Central memory CD8-positive, alpha-beta T cell (primary cell): ENCODE measurements at regions not wholly inside any gene's neighbourhood (a gene's known extent, or its start where the extent isn't known, plus 50 kb on each side); places are given as distances from the start of the nearest gene placed in this dataset.

Source experiments
- ATAC-seq: fragments of 150-1000 bp; cut with Tn5 transposase; replicated peaks from 2 replicates; pipeline ENCODE4 v1.10.0; 2022; ENCODE audit warnings: mild to moderate bottlenecking, moderate FRiP score, moderate number of reproducible peaks; ENCODE audit not compliant: poor library complexity, severe bottlenecking; ENCODE audit errors: extremely low read depth
- DNase-seq, 2 donors: peaks; one replicate each; pipeline ENCODE4 v3.0.0; 2021; ENCODE audit warnings: low spot score in 2 of 2
- H3K27ac Mint-ChIP-seq: one replicate; pipeline ENCODE4 v1.8.0; 2022; ENCODE audit warnings: low read depth, mild to moderate bottlenecking, moderate library complexity, mixed read lengths
- H3K27me3 Mint-ChIP-seq: one replicate; pipeline ENCODE4 v1.8.0; 2022; ENCODE audit warnings: mixed read lengths
- H3K36me3 Mint-ChIP-seq: one replicate; pipeline ENCODE4 v1.8.0; 2022; ENCODE audit warnings: mild to moderate bottlenecking, moderate library complexity, mixed read lengths; ENCODE audit not compliant: insufficient read depth
- H3K4me1 Mint-ChIP-seq: one replicate; pipeline ENCODE4 v1.8.0; 2022; ENCODE audit warnings: mixed read lengths
- H3K4me3 Mint-ChIP-seq: one replicate; pipeline ENCODE4 v1.8.0; 2022; ENCODE audit warnings: mild to moderate bottlenecking, moderate library complexity, mixed read lengths
- H3K9me3 Mint-ChIP-seq: one replicate; pipeline ENCODE4 v1.8.0; 2022; ENCODE audit warnings: mixed read lengths

- DNase-seq (no peak), ATAC-seq (no peak)
- Mint-ChIP-seq H3K27me3 (peaks cover 67% of the 10 kb centered on the region), H3K36me3 (no peaks in the 10 kb centered on the region), H3K4me1 (no peaks in the 10 kb centered on the region), H3K4me3 (no peak overlapping the region), H3K9me3 (no peaks in the 10 kb centered on the region), H3K27ac (no peak overlapping the region)
These were observed 158.5 kb upstream of the PBDC1 start for GRCh38 chrX:76014321-76014720.

GRCh38 chrX:76026292-76026691 lies 146.6 kb upstream of the PBDC1 start:
- H3K27ac Mint-ChIP-seq = no peak overlapping the region
- DNase-seq (no peak), ATAC-seq (no peak)
- no peaks in the 10 kb centered on the region for H3K4me1 Mint-ChIP-seq
- H3K4me3 Mint-ChIP-seq = no peak overlapping the region
- no peaks in the 10 kb centered on the region for H3K9me3 Mint-ChIP-seq
- H3K36me3 Mint-ChIP-seq = no peaks in the 10 kb centered on the region
- peaks cover 10% of the 10 kb centered on the region for H3K27me3 Mint-ChIP-seq

GRCh38 chrX:76026751-76027150 lies 146.1 kb upstream of the PBDC1 start:
- no peaks in the 10 kb centered on the region for H3K4me1 Mint-ChIP-seq
- H3K27me3 Mint-ChIP-seq = peaks cover 10% of the 10 kb centered on the region
- H3K36me3 Mint-ChIP-seq = no peaks in the 10 kb centered on the region
- no peak overlapping the region for H3K27ac Mint-ChIP-seq
- no peaks in the 10 kb centered on the region for H3K9me3 Mint-ChIP-seq
- ATAC-seq (no peak), DNase-seq (no peak)
- H3K4me3 Mint-ChIP-seq = no peak overlapping the region

GRCh38 chrX:76029385-76029784 lies 143.5 kb upstream of the PBDC1 start:
- Mint-ChIP-seq H3K9me3 (no peaks in the 10 kb centered on the region), H3K4me3 (no peak overlapping the region), H3K36me3 (no peaks in the 10 kb centered on the region), H3K4me1 (no peaks in the 10 kb centered on the region), H3K27ac (no peak overlapping the region), H3K27me3 (peaks cover 10% of the 10 kb centered on the region)
- no peak for ATAC-seq
- DNase-seq = no peak

GRCh38 chrX:76064825-76065224 lies 108.0 kb upstream of the PBDC1 start:
- Mint-ChIP-seq H3K36me3 (no peaks in the 10 kb centered on the region), H3K9me3 (no peaks in the 10 kb centered on the region), H3K27ac (no peak overlapping the region), H3K27me3 (peaks cover 42% of the 10 kb centered on the region), H3K4me3 (no peak overlapping the region), H3K4me1 (no peaks in the 10 kb centered on the region)
- DNase-seq (no peak), ATAC-seq (no peak)

GRCh38 chrX:76076124-76076523 lies 96.7 kb upstream of the PBDC1 start:
- H3K27me3 Mint-ChIP-seq = peaks cover 13% of the 10 kb centered on the region
- no peaks in the 10 kb centered on the region for H3K9me3 Mint-ChIP-seq
- DNase-seq (no peak), ATAC-seq (no peak)
- no peaks in the 10 kb centered on the region for H3K36me3 Mint-ChIP-seq
- no peaks in the 10 kb centered on the region for H3K4me1 Mint-ChIP-seq
- H3K27ac Mint-ChIP-seq = no peak overlapping the region
- no peak overlapping the region for H3K4me3 Mint-ChIP-seq

GRCh38 chrX:76109654-76110053 lies 63.2 kb upstream of the PBDC1 start:
- no peak overlapping the region for H3K27ac Mint-ChIP-seq
- no peak overlapping the region for H3K4me3 Mint-ChIP-seq
- no peaks in the 10 kb centered on the region for H3K4me1 Mint-ChIP-seq
- H3K36me3 Mint-ChIP-seq = peaks cover 1% of the 10 kb centered on the region
- ATAC-seq (no peak), DNase-seq (no peak)
- H3K27me3 Mint-ChIP-seq = peaks cover under 1% of the 10 kb centered on the region
- no peaks in the 10 kb centered on the region for H3K9me3 Mint-ChIP-seq
